Transverse colon (tissue), 4 donors: ENCODE measurements at regions not wholly inside any gene's neighbourhood (a gene's known extent, or its start where the extent isn't known, plus 50 kb on each side); places are given as distances from the start of the nearest gene placed in this dataset.

Experiments
- DNase-seq: peaks from one replicate; pipeline ENCODE4 v3.0.0-alpha.2; 2019
- H3K27ac ChIP-seq, 4 donors: fragments of 200-600 bp; sonication (generic); 2 replicates each; pipeline ENCODE4 v1.5.1; 2016 to 2018; ENCODE audit warnings: inconsistent platforms in 4 of 4
- H3K27me3 ChIP-seq: fragments of 200-600 bp; sonication (generic); 2 replicates; pipeline ENCODE4 v1.5.1; 2017; ENCODE audit warnings: inconsistent platforms
- H3K36me3 ChIP-seq, 4 donors: fragments of 200-600 bp; sonication (generic); 2 replicates each; pipeline ENCODE4 v1.5.1; 2017 to 2019; ENCODE audit warnings: inconsistent platforms in 4 of 4
- H3K4me1 ChIP-seq, 4 donors: fragments of 200-600 bp; sonication (generic); 2 replicates each; pipeline ENCODE4 v1.5.1; 2017 to 2020; ENCODE audit warnings: inconsistent platforms in 4 of 4
- H3K4me3 ChIP-seq, 4 donors: fragments of 200-600 bp; sonication (generic); 1 replicate in 1 of 4; 2 replicates in 3 of 4; pipeline versions ENCODE4 v1.5.1 to v1.6.1; 2017 to 2019; ENCODE audit warnings: inconsistent platforms in 4 of 4
- H3K9me3 ChIP-seq, 2 donors: fragments of 200-600 bp; sonication (generic); 2 replicates each; pipeline ENCODE4 v1.5.1; 2017 to 2019; ENCODE audit warnings: inconsistent platforms in 2 of 2
- EP300 ChIP-seq: sonication (generic); formaldehyde crosslinking; IDR thresholded peaks from one replicate; pipeline ENCODE4 v1.6.1; 2017; ENCODE audit warnings: antibody characterized with exemption, low read depth
- POLR2A ChIP-seq: fragments of 450-650 bp; IDR thresholded peaks from one replicate; pipeline ENCODE4 v1.6.1; 2016; ENCODE audit warnings: antibody characterized with exemption, mild to moderate bottlenecking, moderate library complexity
- POLR2AphosphoS5 ChIP-seq, 3 donors: sonication (generic); formaldehyde crosslinking; IDR thresholded peaks; one replicate each; pipeline ENCODE4 v1.6.1; 2016; ENCODE audit warnings: antibody characterized with exemption in 3 of 3
- WGBS, 2 donors: methylation state at CpG; one replicate each; pipeline ENCODE4 v1.1.5; 2018; ENCODE audit warnings: low coverage in 1 of 2; 5-methylcytosine and 5-hydroxymethylcytosine counted together
- in situ Hi-C, 4 donors: fragments of 200-750 bp; cut with MboI; loops; one replicate each; pipeline versions ENCODE4 v1.15.0 to v1.15.1; 2017; ENCODE audit warnings: low sequenced_read_pairs in 3 of 4, low pct_ligation_motif_present in 1 of 4, low pct_unique_long_range_greater_than_20kb in 1 of 4
- intact Hi-C: fragments of 100-400 bp; cut with DNase I; formaldehyde crosslinking; loops from one replicate; pipeline ENCODE4 v1.15.1; 2023; ENCODE audit warnings: low total_unique reads
- TF ChIP-seq, protein P1 (sequence below), 5 experiments: fragments of 200-600 bp in 3 of 5; fragments of 450-650 bp in 2 of 5; sonication (generic) in 3 of 5; IDR thresholded peaks; 1 replicate in 2 of 5; 2 replicates in 3 of 5; pipeline ENCODE4 v1.5.1; 2016 to 2017; ENCODE audit warnings: antibody characterized with exemption in 5 of 5, inconsistent platforms in 3 of 5, mild to moderate bottlenecking in 2 of 5, moderate library complexity in 1 of 5

- in situ Hi-C loops (no loop called here), intact Hi-C loops (no loop called here)
- H3K27me3 ChIP-seq, result no peaks in the 10 kb centered on the region
- no peak for DNase-seq
- 76 to 91% methylated on average over 3 of the region's 3 CpGs for WGBS, 2 donors
- no peaks in the 10 kb centered on the region for H3K4me1 ChIP-seq
- TF ChIP-seq POLR2AphosphoS5 (IDR thresholded peaks at IDR 0.05), result no peak
- TF ChIP-seq, protein P1, sequence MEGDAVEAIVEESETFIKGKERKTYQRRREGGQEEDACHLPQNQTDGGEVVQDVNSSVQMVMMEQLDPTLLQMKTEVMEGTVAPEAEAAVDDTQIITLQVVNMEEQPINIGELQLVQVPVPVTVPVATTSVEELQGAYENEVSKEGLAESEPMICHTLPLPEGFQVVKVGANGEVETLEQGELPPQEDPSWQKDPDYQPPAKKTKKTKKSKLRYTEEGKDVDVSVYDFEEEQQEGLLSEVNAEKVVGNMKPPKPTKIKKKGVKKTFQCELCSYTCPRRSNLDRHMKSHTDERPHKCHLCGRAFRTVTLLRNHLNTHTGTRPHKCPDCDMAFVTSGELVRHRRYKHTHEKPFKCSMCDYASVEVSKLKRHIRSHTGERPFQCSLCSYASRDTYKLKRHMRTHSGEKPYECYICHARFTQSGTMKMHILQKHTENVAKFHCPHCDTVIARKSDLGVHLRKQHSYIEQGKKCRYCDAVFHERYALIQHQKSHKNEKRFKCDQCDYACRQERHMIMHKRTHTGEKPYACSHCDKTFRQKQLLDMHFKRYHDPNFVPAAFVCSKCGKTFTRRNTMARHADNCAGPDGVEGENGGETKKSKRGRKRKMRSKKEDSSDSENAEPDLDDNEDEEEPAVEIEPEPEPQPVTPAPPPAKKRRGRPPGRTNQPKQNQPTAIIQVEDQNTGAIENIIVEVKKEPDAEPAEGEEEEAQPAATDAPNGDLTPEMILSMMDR (IDR thresholded peaks at IDR 0.05), result no peak
- no peak for TF ChIP-seq EP300
- no peak for TF ChIP-seq POLR2A
- H3K36me3 ChIP-seq, result no peaks in the 10 kb centered on the region
- no peak overlapping the region for H3K4me3 ChIP-seq
- no peak overlapping the region for H3K27ac ChIP-seq
- H3K9me3 ChIP-seq, result no peaks in the 10 kb centered on the region
Observed at GRCh38 chr1:190699165-190699564, 221.5 kb upstream of the BRINP3 start.

- no peaks in the 10 kb centered on the region for H3K36me3 ChIP-seq
- H3K4me3 ChIP-seq, result no peak overlapping the region
- no peaks in the 10 kb centered on the region for H3K9me3 ChIP-seq
- in situ Hi-C loops (no loop called here), intact Hi-C loops (no loop called here)
- H3K27ac ChIP-seq, result no peak overlapping the region
- no peaks in the 10 kb centered on the region for H3K4me1 ChIP-seq
- TF ChIP-seq POLR2AphosphoS5 (IDR thresholded peaks at IDR 0.05) (no peak), POLR2A (no peak)
- WGBS, 2 donors, result 91% methylated on average over 4 of the region's 4 CpGs
- no peaks in the 10 kb centered on the region for H3K27me3 ChIP-seq
- no peak for DNase-seq
Observed at GRCh38 chr1:190708418-190709057, 230.9 kb upstream of the BRINP3 start.

DNA sequence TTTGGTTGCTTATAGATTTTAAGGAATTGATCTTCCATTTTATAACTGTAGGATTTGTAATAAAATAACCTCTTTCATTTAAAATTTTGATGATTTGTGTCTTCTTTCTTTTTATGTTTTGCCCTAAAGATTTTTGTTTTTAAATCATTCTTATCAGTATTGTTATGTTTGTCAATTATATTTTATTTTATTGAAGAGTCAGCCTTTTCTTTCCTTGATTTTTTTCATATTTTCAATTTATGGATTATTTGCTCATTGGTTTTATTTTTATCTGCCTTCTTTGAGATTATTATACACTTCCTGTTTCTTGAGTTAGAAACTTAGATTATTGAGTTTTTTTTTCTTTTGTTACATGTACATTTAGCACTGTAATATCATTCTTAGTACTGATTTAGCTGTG, 233.4 kb upstream of the BRINP3 start:
- H3K27me3 ChIP-seq, result no peaks in the 10 kb centered on the region

GRCh38 chr1:190717055-190717454, 239.4 kb upstream of the BRINP3 start:
- in situ Hi-C loops, result no loop called here
- WGBS, 2 donors, result 62 to 73% methylated on average over 1 of the region's 1 CpG
- Histone ChIP-seq H3K4me1 (no peaks in the 10 kb centered on the region), H3K4me3 (no peak overlapping the region), H3K36me3 (no peaks in the 10 kb centered on the region), H3K27ac (no peak overlapping the region), H3K9me3 (no peaks in the 10 kb centered on the region), H3K27me3 (no peaks in the 10 kb centered on the region)
- TF ChIP-seq EP300 (no peak), POLR2A (no peak)
- TF ChIP-seq, protein P1 (IDR thresholded peaks at IDR 0.05), result no peak
- intact Hi-C loops, result no loop called here
- no peak for DNase-seq

More for the DNA sequence above, 233.4 kb upstream of the BRINP3 start:
- Histone ChIP-seq H3K4me3 (no peak overlapping the region), H3K4me1 (no peaks in the 10 kb centered on the region), H3K27ac (no peak overlapping the region), H3K9me3 (no peaks in the 10 kb centered on the region), H3K36me3 (no peaks in the 10 kb centered on the region)
- TF ChIP-seq POLR2AphosphoS5 (IDR thresholded peaks at IDR 0.05) (no peak), EP300 (no peak)
- no peak for DNase-seq
- intact Hi-C loops (no loop called here), in situ Hi-C loops (no loop called here)

- no peaks in the 10 kb centered on the region for H3K36me3 ChIP-seq
- TF ChIP-seq POLR2A, result no peak
- TF ChIP-seq, protein P1 (IDR thresholded peaks at IDR 0.05), result no peak
- no peak for TF ChIP-seq EP300
- no peak for TF ChIP-seq POLR2AphosphoS5 (IDR thresholded peaks at IDR 0.05)
- H3K4me1 ChIP-seq, result no peaks in the 10 kb centered on the region
- WGBS, 2 donors, result 69 to 84% methylated on average over 7 of the region's 7 CpGs
- H3K9me3 ChIP-seq, result no peaks in the 10 kb centered on the region
- no peak for DNase-seq
- intact Hi-C loops, result no loop called here
- in situ Hi-C loops, result no loop called here
- no peak overlapping the region for H3K27ac ChIP-seq
- H3K27me3 ChIP-seq, result no peaks in the 10 kb centered on the region
- no peak overlapping the region for H3K4me3 ChIP-seq
Observed at GRCh38 chr1:190736971-190737590, 259.4 kb upstream of the BRINP3 start.
